Keratinocyte (primary cell): ENCODE measurements at regions not wholly inside any gene's neighbourhood (a gene's known extent, or its start where the extent isn't known, plus 50 kb on each side); places are given as distances from the start of the nearest gene placed in this dataset.

ENCODE experiments used
- DNase-seq: peaks from one replicate; pipeline ENCODE4 v3.0.0-alpha.2; 2011; ENCODE audit warnings: low read depth, missing footprints, low spot score
- FAIRE-seq: peaks from 2 replicates; lab custom pipeline; 2011; peaks lifted over from hg19 to GRCh38; lab: Jason Lieb, UNC
- H2AFZ ChIP-seq: 2 replicates; pipeline ENCODE4 v1.6.0; 2012; ENCODE audit warnings: low read length, control low read depth, inconsistent platforms; ENCODE audit not compliant: control insufficient read depth
- H3K27ac ChIP-seq: 2 replicates; pipeline ENCODE4 v1.5.1; 2011; ENCODE audit warnings: low read length; ENCODE audit not compliant: control insufficient read depth, insufficient read depth
- H3K27me3 ChIP-seq: 3 replicates; pipeline ENCODE4 v1.6.0; 2011; ENCODE audit warnings: low read length; ENCODE audit not compliant: control insufficient read depth, insufficient read depth; ENCODE audit errors: extremely low read depth
- H3K36me3 ChIP-seq, 2 experiments: 2 replicates in 1 of 2; 3 replicates in 1 of 2; pipeline ENCODE4 v1.5.1; 2011; ENCODE audit warnings: low read length in 2 of 2, mild to moderate bottlenecking in 1 of 2; ENCODE audit not compliant: control insufficient read depth in 2 of 2, insufficient read depth in 2 of 2; ENCODE audit errors: extremely low read depth in 1 of 2
- H3K4me1 ChIP-seq: 3 replicates; pipeline ENCODE4 v1.5.1; 2011; ENCODE audit warnings: low read length; ENCODE audit not compliant: control insufficient read depth, insufficient read depth; ENCODE audit errors: extremely low read depth
- H3K4me2 ChIP-seq: 3 replicates; pipeline ENCODE4 v1.6.0; 2011; ENCODE audit warnings: low read depth, low read length; ENCODE audit not compliant: control insufficient read depth, insufficient read depth; ENCODE audit errors: extremely low read depth
- H3K4me3 ChIP-seq, 3 experiments: fragments of 200-600 bp in 1 of 3; sonication (generic) in 1 of 3; 2 replicates in 2 of 3; 3 replicates in 1 of 3; pipeline ENCODE4 v1.5.1; 2011 to 2016; ENCODE audit warnings: low read length in 3 of 3, mild to moderate bottlenecking in 3 of 3, control low read depth in 2 of 3, inconsistent platforms in 1 of 3, low read depth in 1 of 3, mixed read lengths in 1 of 3, mixed run types in 1 of 3, moderate library complexity in 1 of 3; ENCODE audit not compliant: control insufficient read depth in 2 of 3, insufficient read depth in 2 of 3; ENCODE audit errors: extremely low read depth in 1 of 3
- H3K79me2 ChIP-seq: 2 replicates; pipeline ENCODE4 v1.6.0; 2012; ENCODE audit warnings: low read length; ENCODE audit not compliant: control insufficient read depth, insufficient read depth
- H3K9ac ChIP-seq: 3 replicates; pipeline ENCODE4 v1.6.0; 2011; ENCODE audit warnings: low read length; ENCODE audit not compliant: control insufficient read depth, insufficient read depth; ENCODE audit errors: extremely low read depth
- H3K9me1 ChIP-seq: 3 replicates; pipeline ENCODE4 v1.6.0; 2011; ENCODE audit warnings: low read length; ENCODE audit not compliant: control insufficient read depth, insufficient read depth; ENCODE audit errors: extremely low read depth
- H3K9me3 ChIP-seq: 2 replicates; pipeline ENCODE4 v1.5.1; 2012; ENCODE audit warnings: low read depth, low read length; ENCODE audit not compliant: control insufficient read depth
- H4K20me1 ChIP-seq: 3 replicates; pipeline ENCODE4 v1.6.0; 2011; ENCODE audit warnings: low read length; ENCODE audit not compliant: control insufficient read depth, insufficient read depth; ENCODE audit errors: extremely low read depth
- CTCF ChIP-seq, 3 experiments: IDR thresholded peaks in 1 of 3; conservative IDR thresholded peaks in 1 of 3; optimal IDR thresholded peaks in 1 of 3; 2 replicates in 2 of 3; 3 replicates in 1 of 3; pipeline versions ENCODE3 to v1.5.1; 2011; ENCODE audit warnings: low read length in 3 of 3, mild to moderate bottlenecking in 3 of 3, moderate library complexity in 2 of 3, control low read depth in 1 of 3, inconsistent platforms in 1 of 3; ENCODE audit not compliant: insufficient read depth in 2 of 3; ENCODE audit errors: extremely low read depth in 1 of 3
- EZH2 ChIP-seq: IDR thresholded peaks from one replicate; pipeline ENCODE4 v1.6.1; 2012; ENCODE audit warnings: inconsistent platforms, mild to moderate bottlenecking, low read length, moderate library complexity
- dilution Hi-C: fragments of 300-500 bp; cut with MboI; formaldehyde crosslinking; loops from one replicate; pipeline ENCODE4 v1.7.0; 2020; ENCODE audit warnings: low sequenced_read_pairs; ENCODE audit not compliant: extremely low pct_ligation_motif_present

GRCh38 chr2:189954989-189955388, 107.5 kb downstream of the MSTN start:
- Histone ChIP-seq H3K4me3 (no peak overlapping the region), H4K20me1 (no peaks in the 10 kb centered on the region), H3K79me2 (no peaks in the 10 kb centered on the region), H3K27me3 (no peaks in the 10 kb centered on the region), H3K36me3 (no peaks in the 10 kb centered on the region), H3K4me2 (no peak overlapping the region), H3K4me1 (no peaks in the 10 kb centered on the region), H3K27ac (no peak overlapping the region), H3K9me3 (no peaks in the 10 kb centered on the region), H3K9me1 (no peaks in the 10 kb centered on the region), H2AFZ (no peak overlapping the region), H3K9ac (no peak overlapping the region)
- dilution Hi-C loops: no loop called here
- DNase-seq: no peak
- no peak for TF ChIP-seq EZH2
- FAIRE-seq: no peak

- H3K36me3 ChIP-seq: no peaks in the 10 kb centered on the region
- no peak overlapping the region for H3K4me2 ChIP-seq
- no peaks in the 10 kb centered on the region for H3K9me3 ChIP-seq
- dilution Hi-C loops: no loop called here
- no peaks in the 10 kb centered on the region for H3K79me2 ChIP-seq
- no peak overlapping the region for H3K4me3 ChIP-seq
- no peak overlapping the region for H2AFZ ChIP-seq
- H3K9ac ChIP-seq: no peak overlapping the region
- DNase-seq: no peak
- no peak for FAIRE-seq
- no peak for TF ChIP-seq CTCF (optimal IDR thresholded peaks at IDR 0.05 in 1 of 3, IDR thresholded peaks at IDR 0.05 in 1 of 3, conservative IDR thresholded peaks at IDR 0.05 in 1 of 3; ENCODE audit: extremely low read depth in 1 of 3, insufficient read depth in 2 of 3, low read length in 3 of 3)
- TF ChIP-seq EZH2: no peak
- no peaks in the 10 kb centered on the region for H4K20me1 ChIP-seq
- H3K9me1 ChIP-seq: no peaks in the 10 kb centered on the region
- no peak overlapping the region for H3K27ac ChIP-seq
- H3K4me1 ChIP-seq: no peaks in the 10 kb centered on the region
- H3K27me3 ChIP-seq: no peaks in the 10 kb centered on the region
These were observed 109.9 kb downstream of the MSTN start for GRCh38 chr2:189952536-189953109.
